ENCODE measurements at regions not wholly inside any gene's neighbourhood (a gene's known extent, or its start where the extent isn't known, plus 50 kb on each side); places are given as distances from the start of the nearest gene placed in this dataset.

- TF ChIP-seq CTCF (IDR thresholded peaks at IDR 0.05) (no peak), POLR2A (IDR thresholded peaks at IDR 0.05) (no peak)
Measured at GRCh38 chrX:9172464-9172850, 138.5 kb upstream of the FAM9B start.
